Heart left ventricle (tissue), 16 donors: ENCODE measurements at regions not wholly inside any gene's neighbourhood (a gene's known extent, or its start where the extent isn't known, plus 50 kb on each side); places are given as distances from the start of the nearest gene placed in this dataset.

Experiments
- ATAC-seq, 4 donors: fragments of 200-7000 bp; cut with Tn5 transposase; one replicate each; pipeline ENCODE4 v1.9.1; 2020 to 2022; ENCODE audit warnings: moderate library complexity in 4 of 4, mild to moderate bottlenecking in 3 of 4, moderate number of reproducible peaks in 1 of 4
- DNase-seq, 5 donors: peaks; one replicate each; pipeline ENCODE4 v3.0.0-alpha.2; 2020
- H3K27ac ChIP-seq, 12 donors: fragments of 200-600 bp; sonication (generic) in 4 of 12; one replicate each; pipeline versions ENCODE4 v1.5.0 to v1.8.0; 2016 to 2022; ENCODE audit warnings: mild to moderate bottlenecking in 2 of 12
- H3K27me3 ChIP-seq, 9 donors: fragments of 200-600 bp; sonication (generic) in 2 of 9; one replicate each; pipeline versions ENCODE4 v1.5.1 to v1.8.0; 2016 to 2022; ENCODE audit warnings: mild to moderate bottlenecking in 3 of 9
- H3K36me3 ChIP-seq, 9 donors: fragments of 200-600 bp; sonication (generic) in 2 of 9; one replicate each; pipeline versions ENCODE4 v1.5.0 to v1.8.0; 2018 to 2022; ENCODE audit warnings: mild to moderate bottlenecking in 2 of 9
- H3K4me1 ChIP-seq, 12 donors: fragments of 200-600 bp; sonication (generic) in 4 of 12; one replicate each; pipeline versions ENCODE4 v1.5.0 to v1.8.0; 2016 to 2022; ENCODE audit warnings: mild to moderate bottlenecking in 3 of 12
- H3K4me3 ChIP-seq, 12 donors: fragments of 200-600 bp; sonication (generic) in 4 of 12; one replicate each; pipeline versions ENCODE4 v1.5.0 to v1.8.0; 2017 to 2022; ENCODE audit warnings: mild to moderate bottlenecking in 9 of 12, moderate library complexity in 4 of 12
- H3K9me3 ChIP-seq, 12 donors: fragments of 200-600 bp; sonication (generic) in 4 of 12; one replicate each; pipeline versions ENCODE4 v1.5.0 to v1.8.0; 2016 to 2022; ENCODE audit warnings: mild to moderate bottlenecking in 1 of 12
- POLR2A ChIP-seq, 2 donors: fragments of 450-650 bp; IDR thresholded peaks; one replicate each; pipeline ENCODE4 v1.6.1; 2017; ENCODE audit warnings: antibody characterized with exemption in 2 of 2, mild to moderate bottlenecking in 2 of 2, moderate library complexity in 2 of 2
- WGBS, 4 donors: extraction: QIAGEN DNeasy Blood & Tissue Kit in 2 of 4; methylation state at CpG; one replicate each; pipeline versions ENCODE4 v1.1.5 to v1.1.7; 2013 to 2018; 5-methylcytosine and 5-hydroxymethylcytosine counted together
- intact Hi-C, 10 donors: fragments of 100-400 bp; cut with DNase I; formaldehyde crosslinking; loops; one replicate each; pipeline versions ENCODE4 v1.11.1 to v1.14.2; 2022
- TF ChIP-seq, protein P1 (sequence below), 12 donors: fragments of 200-600 bp; sonication (generic) in 4 of 12; IDR thresholded peaks; one replicate each; pipeline versions ENCODE4 v1.5.0 to v1.8.0; 2018 to 2022; ENCODE audit warnings: antibody characterized with exemption in 12 of 12, mild to moderate bottlenecking in 5 of 12
- donor health status: ischemic (EF 13 %, LVEDD 7.1; RV severe dilation, severe dysfunction).
- donor health status: healthy with polysubstance abuse.
- donor health status: DM: no; HTN: yes; CAD: no.
- donor health status: DM: no; HTN: no; CAD: no.
- donor health status: ischemic (EF 25% LVEDD 6.9; RV normal size, moderate dysfunction).
- donor health status: ischemic (EF 25% LVEDD 5.7; RV mildly dilated, moderate dysfunction).
- donor health status: healthy.
- donor health status: DM: yes; HTN: yes; CAD: no.
- donor health status: ischemic (EF 35%, LVEDD 5.7; RV mildly dilated, moderate dysfunction).
- donor health status: nonischemic (EF 11% LVEDD 7.7; RV severe dilation, severe dysfunction).
- donor health status: DM: yes; HTN: yes; CAD: no.
- donor health status: PGD.
- donor health status: ischemic (EF 29% LVEDD 5.4; RV normal size, mild dysfunction).
- donor health status: nonischemic (EF 23%, LVEDD 6.1; RV moderate dilation, normal function).

DNA sequence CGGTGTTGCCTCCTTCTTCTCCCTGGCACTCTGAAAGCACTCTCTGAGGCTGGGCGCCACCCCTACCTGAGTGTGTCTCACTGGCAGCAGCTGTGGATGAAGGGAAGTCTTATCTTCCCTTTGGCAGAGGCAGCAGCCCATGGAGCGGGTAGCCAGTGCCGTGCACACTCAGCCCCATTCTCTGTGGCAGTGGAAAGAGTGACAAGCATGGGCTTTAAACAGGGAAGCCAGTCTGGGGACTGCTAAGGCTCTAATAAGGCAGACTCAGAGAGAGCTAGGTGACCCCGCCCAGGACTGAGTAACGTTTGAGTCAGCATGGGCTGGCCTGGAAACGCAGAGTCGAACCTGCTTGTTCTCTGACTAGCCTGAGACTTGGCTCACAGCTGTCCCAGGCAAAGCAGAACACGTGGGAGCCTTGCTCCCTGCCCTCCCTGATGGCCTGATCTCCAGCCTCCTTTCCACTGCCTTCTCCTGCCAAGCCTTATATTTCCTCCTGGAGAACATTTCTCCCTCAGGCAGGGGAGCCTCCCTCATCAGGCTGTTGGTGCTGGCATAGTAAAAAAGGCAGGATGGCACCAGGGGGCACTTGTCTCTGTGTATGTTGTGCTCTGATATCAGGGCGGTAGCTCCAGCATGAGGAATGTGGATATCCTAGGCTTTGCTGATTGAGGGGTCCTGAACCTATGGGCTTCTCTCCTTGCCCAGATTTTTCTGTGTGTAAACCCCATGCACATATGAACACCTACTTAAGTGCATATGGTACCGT, 93.9 kb upstream of the LGALSL start:
- H3K4me1 ChIP-seq: peaks cover 0 to 11% (median 4%) of the 10 kb centered on the region in 12 donors
- ATAC-seq: peak; percentile 84 to 97 (median 94)
- intact Hi-C loops: no loop called here
- TF ChIP-seq, protein P1, sequence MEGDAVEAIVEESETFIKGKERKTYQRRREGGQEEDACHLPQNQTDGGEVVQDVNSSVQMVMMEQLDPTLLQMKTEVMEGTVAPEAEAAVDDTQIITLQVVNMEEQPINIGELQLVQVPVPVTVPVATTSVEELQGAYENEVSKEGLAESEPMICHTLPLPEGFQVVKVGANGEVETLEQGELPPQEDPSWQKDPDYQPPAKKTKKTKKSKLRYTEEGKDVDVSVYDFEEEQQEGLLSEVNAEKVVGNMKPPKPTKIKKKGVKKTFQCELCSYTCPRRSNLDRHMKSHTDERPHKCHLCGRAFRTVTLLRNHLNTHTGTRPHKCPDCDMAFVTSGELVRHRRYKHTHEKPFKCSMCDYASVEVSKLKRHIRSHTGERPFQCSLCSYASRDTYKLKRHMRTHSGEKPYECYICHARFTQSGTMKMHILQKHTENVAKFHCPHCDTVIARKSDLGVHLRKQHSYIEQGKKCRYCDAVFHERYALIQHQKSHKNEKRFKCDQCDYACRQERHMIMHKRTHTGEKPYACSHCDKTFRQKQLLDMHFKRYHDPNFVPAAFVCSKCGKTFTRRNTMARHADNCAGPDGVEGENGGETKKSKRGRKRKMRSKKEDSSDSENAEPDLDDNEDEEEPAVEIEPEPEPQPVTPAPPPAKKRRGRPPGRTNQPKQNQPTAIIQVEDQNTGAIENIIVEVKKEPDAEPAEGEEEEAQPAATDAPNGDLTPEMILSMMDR (IDR thresholded peaks at IDR 0.05): peak in 2 of 12 donors; percentile 5 to 9
- no peak for TF ChIP-seq POLR2A (IDR thresholded peaks at IDR 0.05)
- H3K4me3 ChIP-seq: no peak overlapping the region
- no peak overlapping the region for H3K27ac ChIP-seq
- WGBS, 4 donors: 44 to 61% (median 52%) methylated on average over 10 to 11 of the region's 11 CpGs
- H3K27me3 ChIP-seq: peaks cover 0 to 9% (median 0%) of the 10 kb centered on the region in 9 donors
- H3K9me3 ChIP-seq: no peaks in the 10 kb centered on the region
- H3K36me3 ChIP-seq: no peaks in the 10 kb centered on the region
- peak; percentile 26 to 87 (median 71) for DNase-seq

DNA sequence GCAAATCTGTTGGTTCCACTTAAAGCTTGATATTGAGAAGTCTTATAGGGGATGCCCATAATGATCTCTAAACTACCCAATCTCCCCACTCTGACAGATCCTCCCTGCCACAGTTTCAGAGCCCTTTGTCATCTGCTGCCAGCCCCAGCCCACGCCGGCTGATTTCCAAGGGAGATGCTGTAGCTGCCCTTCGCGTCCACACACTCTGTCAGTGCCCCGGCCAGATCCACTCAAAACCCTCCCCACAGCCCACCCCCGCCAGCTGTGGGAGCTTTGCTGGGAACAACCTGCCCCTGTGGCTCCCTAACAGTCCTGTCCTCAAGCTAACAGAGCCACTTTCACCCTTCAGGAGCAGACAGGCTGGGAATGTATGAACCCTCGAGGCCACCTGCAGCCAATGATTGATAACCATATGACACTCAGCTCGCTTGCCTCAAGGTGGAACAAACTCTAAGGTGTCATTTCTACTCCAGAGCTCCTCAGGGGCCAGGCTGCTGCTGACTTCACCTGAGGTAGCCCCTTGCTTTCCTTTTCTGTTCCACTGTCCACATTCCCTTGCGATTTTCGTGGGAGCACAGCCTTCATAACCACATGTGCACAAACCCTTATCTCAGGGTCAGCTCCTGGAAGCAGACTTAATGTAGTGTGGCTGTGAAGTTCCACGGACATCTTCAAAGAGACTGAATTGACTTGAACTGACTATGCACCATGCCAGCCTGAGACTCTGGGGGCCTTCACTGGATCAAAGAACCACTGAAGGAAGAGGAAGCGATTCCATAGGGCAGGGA, 92.6 kb upstream of the LGALSL start:
- H3K36me3 ChIP-seq: no peaks in the 10 kb centered on the region
- no peak overlapping the region for H3K27ac ChIP-seq
- H3K4me1 ChIP-seq: peaks cover 0 to 11% (median 4%) of the 10 kb centered on the region in 12 donors
- intact Hi-C loops: no loop called here
- no peak for DNase-seq
- ATAC-seq: no peak
- TF ChIP-seq, protein P1 (IDR thresholded peaks at IDR 0.05): no peak
- TF ChIP-seq POLR2A (IDR thresholded peaks at IDR 0.05): no peak
- WGBS, 4 donors: 77 to 91% (median 82%) methylated on average over 11 to 12 of the region's 12 CpGs
- no peak overlapping the region for H3K4me3 ChIP-seq
- H3K9me3 ChIP-seq: no peaks in the 10 kb centered on the region
- H3K27me3 ChIP-seq: peaks cover 0 to 9% (median 0%) of the 10 kb centered on the region in 9 donors

DNA sequence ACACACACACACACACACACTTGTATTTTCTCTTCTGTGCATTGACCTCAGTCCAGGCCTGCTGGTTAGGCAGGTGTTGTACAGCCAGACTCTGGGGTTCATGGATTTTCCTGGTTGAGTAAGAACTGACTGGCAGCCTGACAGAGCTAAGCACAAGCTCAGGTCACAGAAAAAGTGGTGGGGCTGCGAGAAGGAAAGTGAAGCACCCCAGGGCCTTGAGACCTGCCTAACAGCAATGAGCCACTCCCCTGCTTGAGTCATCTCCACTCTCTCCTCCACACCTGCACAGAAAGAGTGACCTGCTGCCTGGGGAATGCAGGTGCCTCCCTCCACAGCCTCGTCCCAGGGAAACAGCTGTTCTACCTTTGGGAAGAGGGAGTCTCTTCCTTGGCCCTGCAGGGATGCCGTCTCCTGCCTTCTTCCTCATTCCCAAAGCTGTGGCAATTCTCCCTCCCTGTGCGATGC, 91.4 kb upstream of the LGALSL start:
- no peaks in the 10 kb centered on the region for H3K9me3 ChIP-seq
- WGBS, 4 donors: 89 to 92% (median 90%) methylated on average over 4 of the region's 4 CpGs
- no peak overlapping the region for H3K4me3 ChIP-seq
- intact Hi-C loops: no loop called here
- no peaks in the 10 kb centered on the region for H3K36me3 ChIP-seq
- peaks cover 0 to 9% (median 0%) of the 10 kb centered on the region in 9 donors for H3K27me3 ChIP-seq
- DNase-seq (no peak), ATAC-seq (no peak)
- TF ChIP-seq, protein P1 (IDR thresholded peaks at IDR 0.05): no peak
- H3K27ac ChIP-seq: no peak overlapping the region
- peaks cover 0 to 11% (median 4%) of the 10 kb centered on the region in 12 donors for H3K4me1 ChIP-seq

DNA sequence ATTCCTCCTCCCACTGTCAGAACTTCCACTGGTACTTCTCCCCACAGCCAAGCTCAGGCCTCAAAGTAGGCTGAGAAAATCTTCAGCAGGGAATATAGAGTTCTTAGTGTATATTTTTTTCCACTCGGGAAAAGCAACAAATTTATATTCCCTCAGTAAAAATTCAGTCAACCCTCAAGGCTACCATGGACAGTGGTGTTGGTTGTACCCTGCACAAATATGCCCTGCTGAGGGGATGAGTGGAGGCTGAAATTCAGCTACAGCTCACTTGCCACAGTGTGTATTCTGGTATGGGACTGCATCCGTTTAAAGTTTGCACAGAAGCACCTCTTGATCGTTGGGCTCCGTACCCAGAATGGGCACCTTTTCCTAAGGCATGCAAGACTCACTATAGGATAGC, 90.8 kb upstream of the LGALSL start:
- H3K9me3 ChIP-seq: no peaks in the 10 kb centered on the region

More for the DNA sequence above, 90.8 kb upstream of the LGALSL start:
- no peak overlapping the region for H3K27ac ChIP-seq
- ATAC-seq: no peak
- TF ChIP-seq, protein P1 (IDR thresholded peaks at IDR 0.05): no peak
- no peak for TF ChIP-seq POLR2A (IDR thresholded peaks at IDR 0.05)
- H3K36me3 ChIP-seq: no peaks in the 10 kb centered on the region
- peaks cover 0 to 15% (median 4%) of the 10 kb centered on the region in 12 donors for H3K4me1 ChIP-seq
- no peak for DNase-seq
- no peak overlapping the region for H3K4me3 ChIP-seq
- H3K27me3 ChIP-seq: peaks cover 0 to 7% (median 0%) of the 10 kb centered on the region in 9 donors
- intact Hi-C loops: no loop called here
- WGBS, 4 donors: 89 to 94% (median 93%) methylated on average over 4 of the region's 4 CpGs
